ENCODE measurements at regions not wholly inside any gene's neighbourhood (a gene's known extent, or its start where the extent isn't known, plus 50 kb on each side); places are given as distances from the start of the nearest gene placed in this dataset.

- TF ChIP-seq POLR2AphosphoS5 (IDR thresholded peaks at IDR 0.05; ENCODE audit: low read depth): no peak
- TF ChIP-seq GABPA (IDR thresholded peaks at IDR 0.05; ENCODE audit: low read depth): no peak
- no peak for TF ChIP-seq CTCF (IDR thresholded peaks at IDR 0.05; ENCODE audit: insufficient read depth, low read length)
- TF ChIP-seq SPI1 (IDR thresholded peaks at IDR 0.05; ENCODE audit: borderline replicate concordance, low read depth): no peak
- no peak for TF ChIP-seq REST (IDR thresholded peaks at IDR 0.05; ENCODE audit: insufficient replicate concordance, low read depth)
Observed at GRCh38 chr10:130361351-130362105, 225.3 kb downstream of the GLRX3 start.

DNA sequence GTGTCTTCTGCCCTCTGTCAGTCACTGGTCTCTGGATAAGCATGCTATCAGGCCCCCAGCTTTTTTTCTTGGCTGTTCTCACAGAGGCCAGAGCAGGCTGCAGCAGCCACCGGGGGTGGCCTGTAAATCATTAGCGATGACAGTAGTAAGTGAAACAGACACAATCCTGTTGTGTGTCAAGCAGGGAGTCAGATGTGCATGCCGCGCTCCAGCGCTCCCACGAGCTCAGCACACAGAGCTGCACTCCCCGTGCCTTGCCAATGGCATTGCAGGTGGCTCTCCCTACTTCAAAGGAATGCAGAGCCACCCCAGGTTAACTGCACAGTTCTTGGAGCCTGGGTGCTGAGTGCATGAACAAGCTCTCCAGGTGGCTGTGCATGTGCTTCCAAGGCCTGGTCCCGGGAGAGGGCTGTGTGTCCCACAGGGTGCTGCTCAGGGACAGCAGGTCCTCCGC is 226.1 kb downstream of the GLRX3 start:
- no peak overlapping the region for H3K4me3 ChIP-seq (replicated peaks; ENCODE audit: insufficient read depth, low read length)
- TF ChIP-seq POLR2AphosphoS5 (IDR thresholded peaks at IDR 0.05; ENCODE audit: low read depth) (no peak), SPI1 (IDR thresholded peaks at IDR 0.05; ENCODE audit: borderline replicate concordance, low read depth) (no peak), GABPA (IDR thresholded peaks at IDR 0.05; ENCODE audit: low read depth) (no peak), REST (IDR thresholded peaks at IDR 0.05; ENCODE audit: insufficient replicate concordance, low read depth) (no peak), CTCF (IDR thresholded peaks at IDR 0.05; ENCODE audit: insufficient read depth, low read length) (no peak)
- no peaks in the 10 kb centered on the region for H3K27me3 ChIP-seq (ENCODE audit: insufficient read depth, poor library complexity, severe bottlenecking)
- no peak overlapping the region for H3K27ac ChIP-seq (replicated peaks)
- DNase-seq (ENCODE audit: low read depth in 1 of 2, low spot score in 1 of 2): no peak

More at GRCh38 chr10:130361351-130362105, 225.3 kb downstream of the GLRX3 start:
- no peaks in the 10 kb centered on the region for H3K27me3 ChIP-seq (ENCODE audit: insufficient read depth, poor library complexity, severe bottlenecking)
- H3K4me3 ChIP-seq (replicated peaks; ENCODE audit: insufficient read depth, low read length): no peak overlapping the region
- H3K27ac ChIP-seq (replicated peaks): no peak overlapping the region
- DNase-seq (ENCODE audit: low read depth in 1 of 2, low spot score in 1 of 2): no peak

DNA sequence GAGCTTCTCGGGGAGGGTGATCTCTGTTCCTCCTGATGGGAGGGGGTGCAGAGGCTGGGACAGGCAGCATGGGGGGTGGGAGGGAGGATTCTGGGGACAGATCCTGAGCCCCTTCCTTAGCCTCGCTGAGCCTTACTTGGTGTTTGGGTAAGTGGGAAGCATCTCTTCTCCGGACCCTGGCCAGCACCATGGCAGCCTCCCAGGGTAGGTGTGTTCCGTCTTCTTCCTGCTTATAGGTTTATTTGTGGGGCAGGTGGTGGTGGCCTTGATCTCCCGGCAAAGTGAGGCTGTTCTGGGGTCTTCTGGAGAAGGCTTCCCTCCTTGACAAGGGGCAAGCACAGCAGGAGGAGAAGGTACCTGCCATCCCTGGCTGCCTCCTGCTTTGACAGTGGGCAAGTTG is 226.9 kb downstream of the GLRX3 start:
- Histone ChIP-seq H3K27me3 (ENCODE audit: insufficient read depth, poor library complexity, severe bottlenecking) (no peaks in the 10 kb centered on the region), H3K27ac (replicated peaks) (no peak overlapping the region), H3K4me3 (replicated peaks; ENCODE audit: insufficient read depth, low read length) (no peak overlapping the region)
- TF ChIP-seq SPI1 (IDR thresholded peaks at IDR 0.05; ENCODE audit: borderline replicate concordance, low read depth): no peak
- no peak for TF ChIP-seq POLR2AphosphoS5 (IDR thresholded peaks at IDR 0.05; ENCODE audit: low read depth)
- no peak for TF ChIP-seq REST (IDR thresholded peaks at IDR 0.05; ENCODE audit: insufficient replicate concordance, low read depth)
- no peak for TF ChIP-seq CTCF (IDR thresholded peaks at IDR 0.05; ENCODE audit: insufficient read depth, low read length)
- no peak for TF ChIP-seq GABPA (IDR thresholded peaks at IDR 0.05; ENCODE audit: low read depth)
- no peak for DNase-seq (ENCODE audit: low read depth in 1 of 2, low spot score in 1 of 2)
